GM23338 (cell line): ENCODE measurements at regions not wholly inside any gene's neighbourhood (a gene's known extent, or its start where the extent isn't known, plus 50 kb on each side); places are given as distances from the start of the nearest gene placed in this dataset.

Source experiments
- EZH2 ChIP-seq: fragments of 200-600 bp; sonication (generic); IDR thresholded peaks from one replicate; pipeline ENCODE4 v1.8.0; 2017; ENCODE audit warnings: antibody characterized with exemption, mild to moderate bottlenecking, low read depth; ENCODE audit not compliant: unreplicated experiment
- POLR2AphosphoS5 ChIP-seq: IDR thresholded peaks from 2 replicates; pipeline ENCODE4 v1.6.1; 2016; ENCODE audit warnings: antibody characterized with exemption, low read depth

- no peak for TF ChIP-seq POLR2AphosphoS5
- TF ChIP-seq EZH2 = no peak
Observed at GRCh38 chr14:100486025-100486828, 101.0 kb downstream of the BEGAIN start.
